ENCODE measurements at regions not wholly inside any gene's neighbourhood (a gene's known extent, or its start where the extent isn't known, plus 50 kb on each side); places are given as distances from the start of the nearest gene placed in this dataset.

DNA sequence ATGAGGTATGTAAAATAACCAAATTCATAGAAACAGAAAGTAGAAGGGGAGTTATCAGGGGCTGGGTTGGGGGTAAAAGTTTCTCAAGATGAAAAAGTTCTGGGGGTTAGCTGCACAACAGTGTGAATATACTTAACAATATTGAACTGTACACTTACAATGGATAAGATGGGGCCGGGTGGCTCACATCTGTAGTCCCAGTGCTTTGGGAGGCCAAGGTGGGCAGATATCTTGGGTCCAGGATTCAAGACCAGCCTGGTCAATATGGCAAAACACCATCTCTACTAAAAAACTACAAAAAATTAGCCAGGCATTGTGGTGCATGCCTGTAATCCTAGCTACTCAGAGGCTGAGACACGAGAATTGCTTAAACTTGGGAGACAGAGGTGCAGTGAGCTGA, 274.3 kb downstream of the TJP1 start:
- H3K36me3 ChIP-seq: no peaks in the 10 kb centered on the region
- TF ChIP-seq POLR2A (IDR thresholded peaks at IDR 0.05): no peak
- TF ChIP-seq CTCF (IDR thresholded peaks at IDR 0.05): no peak
- no peak for TF ChIP-seq POLR2AphosphoS5 (IDR thresholded peaks at IDR 0.05; ENCODE audit: insufficient read depth in 1 of 2, low read depth in 1 of 2)
- DNase-seq (ENCODE audit: extremely low spot score in 2 of 2): no peak
- no peak overlapping the region for H3K27ac ChIP-seq
- no peak overlapping the region for H3K4me3 ChIP-seq
- no peaks in the 10 kb centered on the region for H3K9me3 ChIP-seq
- H3K4me1 ChIP-seq: no peaks in the 10 kb centered on the region
- intact Hi-C loops (cut with DNase I): no loop called here
- H3K27me3 ChIP-seq: no peaks in the 10 kb centered on the region

DNA sequence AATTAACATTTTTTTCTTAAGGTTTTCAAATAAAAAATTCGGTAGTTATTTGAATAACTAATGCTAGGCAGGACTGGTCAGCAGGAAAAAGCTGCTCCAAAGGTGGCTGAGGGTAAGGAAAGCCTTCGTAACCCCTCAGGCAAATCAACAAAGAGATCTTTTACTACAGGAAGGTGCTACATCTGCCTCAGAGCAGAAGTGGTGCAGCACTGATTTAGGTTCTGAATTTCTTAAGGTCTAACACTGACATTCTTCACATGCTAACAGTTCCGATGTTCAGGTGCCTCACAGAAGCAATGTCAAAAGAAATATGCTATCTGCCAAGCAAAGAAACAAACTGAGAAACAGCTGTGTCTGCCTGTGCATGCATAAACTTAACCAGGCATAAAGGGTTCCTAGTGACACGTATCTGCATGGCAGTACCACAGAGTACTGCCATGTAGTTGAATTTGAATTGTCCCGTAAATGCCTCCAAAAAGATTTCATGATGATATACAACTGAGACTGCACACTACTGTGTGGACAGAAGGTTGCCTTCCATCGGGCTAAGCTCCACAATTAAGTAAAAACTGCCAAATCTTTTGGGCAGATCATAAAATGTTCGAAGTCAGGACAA, 275.0 kb upstream of the NSMCE3 start:
- Histone ChIP-seq H3K9me3 (no peaks in the 10 kb centered on the region), H3K27me3 (no peaks in the 10 kb centered on the region), H3K36me3 (no peaks in the 10 kb centered on the region), H3K27ac (no peak overlapping the region), H3K4me3 (no peak overlapping the region), H3K4me1 (no peaks in the 10 kb centered on the region)
- TF ChIP-seq POLR2AphosphoS5 (IDR thresholded peaks at IDR 0.05; ENCODE audit: insufficient read depth in 1 of 2, low read depth in 1 of 2) (no peak), CTCF (IDR thresholded peaks at IDR 0.05) (no peak), POLR2A (IDR thresholded peaks at IDR 0.05) (no peak)
- intact Hi-C loops (cut with DNase I): no loop called here
- no peak for DNase-seq (ENCODE audit: extremely low spot score in 2 of 2)

DNA sequence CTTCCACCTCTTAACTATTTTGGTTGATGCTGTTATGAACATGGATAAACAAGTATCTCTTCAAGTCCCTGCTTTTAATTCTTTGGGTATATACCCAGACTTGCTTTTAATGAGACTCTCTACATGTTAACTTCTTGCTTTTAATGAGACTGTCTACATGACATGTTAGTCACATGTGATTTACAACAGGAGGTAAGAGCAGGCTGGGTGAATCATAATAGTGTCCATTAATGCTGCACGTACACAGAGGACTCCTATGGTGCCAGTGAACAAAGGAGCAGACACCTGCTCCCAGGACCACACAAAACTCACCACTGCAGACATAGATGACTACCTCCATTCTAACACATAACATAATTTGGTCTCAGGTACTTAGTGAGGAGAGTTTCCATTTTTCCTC, 273.4 kb upstream of the NSMCE3 start:
- Histone ChIP-seq H3K36me3 (no peaks in the 10 kb centered on the region), H3K4me3 (no peak overlapping the region), H3K9me3 (no peaks in the 10 kb centered on the region), H3K27ac (no peak overlapping the region), H3K4me1 (no peaks in the 10 kb centered on the region), H3K27me3 (no peaks in the 10 kb centered on the region)
- no peak for TF ChIP-seq POLR2A (IDR thresholded peaks at IDR 0.05)
- TF ChIP-seq POLR2AphosphoS5 (IDR thresholded peaks at IDR 0.05; ENCODE audit: insufficient read depth in 1 of 2, low read depth in 1 of 2): no peak
- no peak for TF ChIP-seq CTCF (IDR thresholded peaks at IDR 0.05)
- intact Hi-C loops (cut with DNase I): no loop called here
- no peak for DNase-seq (ENCODE audit: extremely low spot score in 2 of 2)

DNA sequence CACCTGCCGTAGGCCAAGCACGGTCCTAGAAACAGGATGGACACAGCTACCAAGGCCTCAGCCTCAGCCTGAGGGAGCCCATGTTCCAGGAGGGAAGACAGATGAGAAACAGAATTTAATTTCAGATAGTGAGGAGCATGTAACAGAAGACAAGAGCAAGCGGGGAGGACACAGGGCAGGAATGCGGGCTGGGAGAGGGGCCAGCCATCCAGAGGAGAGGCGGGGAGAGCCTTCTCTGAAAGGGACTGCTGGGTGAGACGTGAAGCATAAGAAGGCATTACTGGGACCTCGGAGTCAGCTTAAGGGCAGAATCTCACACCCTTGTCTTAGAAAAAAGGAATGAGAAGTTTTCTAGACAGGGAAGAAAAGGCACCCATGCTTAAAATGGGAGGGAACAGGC, 271.7 kb upstream of the NSMCE3 start:
- no peaks in the 10 kb centered on the region for H3K36me3 ChIP-seq
- no peak for TF ChIP-seq POLR2A (IDR thresholded peaks at IDR 0.05)
- no peak for DNase-seq (ENCODE audit: extremely low spot score in 2 of 2)
- no peaks in the 10 kb centered on the region for H3K4me1 ChIP-seq
- no peaks in the 10 kb centered on the region for H3K27me3 ChIP-seq
- H3K9me3 ChIP-seq: no peaks in the 10 kb centered on the region
- no peak overlapping the region for H3K27ac ChIP-seq
- intact Hi-C loops (cut with DNase I): no loop called here
- no peak overlapping the region for H3K4me3 ChIP-seq

GRCh38 chr15:29540479-29540878, 270.9 kb upstream of the NSMCE3 start:
- H3K4me3 ChIP-seq: no peak overlapping the region
- H3K9me3 ChIP-seq: no peaks in the 10 kb centered on the region
- DNase-seq (ENCODE audit: extremely low spot score in 2 of 2): no peak
- H3K36me3 ChIP-seq: no peaks in the 10 kb centered on the region
- no peak overlapping the region for H3K27ac ChIP-seq
- intact Hi-C loops (cut with DNase I): no loop called here
- no peaks in the 10 kb centered on the region for H3K27me3 ChIP-seq
- no peaks in the 10 kb centered on the region for H3K4me1 ChIP-seq
- TF ChIP-seq POLR2A (IDR thresholded peaks at IDR 0.05) (no peak), CTCF (IDR thresholded peaks at IDR 0.05) (no peak), POLR2AphosphoS5 (IDR thresholded peaks at IDR 0.05; ENCODE audit: insufficient read depth in 1 of 2, low read depth in 1 of 2) (no peak)

Data from vagina (tissue), 2 donors.